CD4-positive, alpha-beta T cell treated with Interferon alpha-2 for 1 hour (primary cell): ENCODE measurements at regions not wholly inside any gene's neighbourhood (a gene's known extent, or its start where the extent isn't known, plus 50 kb on each side); places are given as distances from the start of the nearest gene placed in this dataset.
"Not testable (repeated sequence)": the region's sequence is repeated elsewhere in the genome, so short reads cannot be mapped to it uniquely, and the experiment has no call there.

Source experiments
- DNase-seq, 2 donors: peaks; one replicate each; pipeline ENCODE4 v3.0.0-alpha.2; 2020 to 2022

DNA sequence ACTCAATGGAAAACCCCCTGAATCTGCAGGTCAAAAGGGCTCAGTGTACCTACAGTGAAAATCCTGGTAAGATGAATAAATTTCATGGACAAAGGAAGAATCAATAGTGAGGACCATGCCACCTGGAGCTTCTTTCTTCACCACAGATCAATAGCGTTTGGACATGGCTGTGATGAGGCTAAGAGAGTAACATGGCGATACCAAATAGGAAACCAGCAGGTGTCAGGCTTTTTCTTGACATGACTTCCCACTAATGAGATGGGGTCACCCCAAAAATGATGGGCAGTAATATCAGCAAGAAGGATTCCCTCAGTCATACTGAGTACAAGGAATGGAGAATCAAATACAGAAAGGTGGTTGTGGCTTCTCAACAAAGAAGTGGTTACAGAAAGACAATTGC is 208.5 kb upstream of the PLPPR1 start:
- no peak for DNase-seq

DNA sequence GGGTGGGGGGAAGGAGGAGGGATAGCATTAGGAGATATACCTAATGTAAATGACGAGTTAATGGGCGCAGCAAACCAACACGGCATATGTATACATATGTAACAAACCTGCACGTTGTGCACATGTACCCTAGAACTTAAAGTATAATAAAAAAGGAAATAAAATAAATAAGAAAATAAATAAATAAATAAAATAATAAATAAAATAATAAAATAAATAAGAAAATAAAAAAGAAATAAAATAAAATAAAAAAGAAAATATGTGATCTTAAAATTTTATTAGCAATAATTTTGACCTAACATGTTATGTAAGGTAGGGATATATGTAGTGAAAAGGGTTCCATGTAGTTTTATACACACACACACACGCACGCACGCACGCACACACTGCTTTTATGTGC is 195.5 kb upstream of the PLPPR1 start:
- not testable (repeated sequence) for DNase-seq

DNA sequence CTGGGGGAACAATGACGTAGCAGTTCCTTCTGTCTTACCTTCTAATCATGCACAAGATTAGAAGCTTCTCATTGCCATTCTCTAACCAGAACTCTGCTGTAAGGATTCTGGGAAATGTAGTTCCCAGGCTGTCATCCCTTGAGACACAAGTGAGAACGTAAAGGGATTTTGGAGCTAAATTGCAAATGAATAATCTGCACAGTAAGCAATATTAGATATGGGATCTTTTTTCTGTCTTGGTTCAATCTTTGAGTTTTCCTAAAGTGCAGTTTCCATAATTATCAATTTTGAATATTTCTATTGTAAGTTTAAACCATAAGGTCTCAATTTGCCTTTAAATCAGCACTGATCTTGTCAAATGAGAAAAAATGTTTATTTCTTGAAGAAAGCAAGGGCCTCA is 189.7 kb upstream of the PLPPR1 start:
- no peak for DNase-seq

DNA sequence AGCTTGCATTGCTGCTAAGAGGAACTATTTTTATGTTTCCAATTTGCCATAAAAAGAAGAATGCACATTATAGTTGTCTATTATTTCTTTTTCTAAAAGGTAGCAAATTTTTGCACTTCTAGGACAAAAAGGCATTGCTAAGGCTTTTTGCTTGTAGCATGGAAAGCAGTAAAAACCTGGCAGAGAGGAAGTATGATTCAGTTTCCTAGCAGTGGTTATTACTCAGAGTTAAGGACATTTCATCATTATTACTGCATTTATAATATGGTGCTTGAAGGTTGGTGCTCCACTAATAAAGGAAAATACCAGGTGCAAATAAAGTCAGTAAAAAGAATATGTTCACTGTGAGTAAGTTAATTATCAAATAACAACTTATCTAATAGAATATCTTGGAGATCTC is 179.8 kb upstream of the PLPPR1 start:
- no peak for DNase-seq

DNA sequence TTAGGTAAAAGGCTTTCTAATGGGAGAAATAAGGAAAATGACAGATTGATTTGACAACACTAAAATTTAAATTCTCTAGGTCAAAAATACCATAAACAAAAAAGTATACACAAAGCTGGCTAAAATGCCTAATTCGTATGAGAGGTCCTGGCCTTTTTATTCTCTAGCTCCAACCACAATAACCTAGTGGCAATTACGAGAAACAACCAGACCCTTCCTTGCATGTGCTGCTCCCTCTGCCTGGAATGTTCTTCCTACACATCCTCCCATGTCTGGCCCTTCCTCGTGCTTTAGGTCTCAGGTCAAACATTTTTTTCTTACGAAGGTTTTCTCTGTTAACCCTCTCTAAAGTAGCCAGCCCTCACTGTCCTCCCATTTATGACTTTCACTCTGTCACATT is 176.4 kb upstream of the PLPPR1 start:
- DNase-seq: no peak

DNA sequence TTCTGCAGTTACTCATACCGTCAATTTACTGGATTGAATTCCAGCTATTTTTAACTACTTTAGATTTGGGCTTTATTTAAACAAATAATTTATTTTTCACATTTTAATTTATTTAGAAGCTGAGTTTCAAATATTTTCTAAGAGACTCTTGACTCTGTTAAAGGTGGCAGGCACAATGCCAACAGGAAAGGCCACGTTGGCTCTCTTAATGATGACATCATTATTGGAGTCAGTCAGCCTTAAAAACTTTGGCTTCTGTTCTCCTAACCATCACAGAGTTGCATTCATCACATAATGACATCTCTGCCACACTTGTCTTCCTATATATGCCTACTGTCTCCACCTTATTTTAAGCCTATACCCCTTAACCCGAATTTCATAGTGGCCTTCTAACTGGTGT is 172.3 kb upstream of the PLPPR1 start:
- no peak for DNase-seq

DNA sequence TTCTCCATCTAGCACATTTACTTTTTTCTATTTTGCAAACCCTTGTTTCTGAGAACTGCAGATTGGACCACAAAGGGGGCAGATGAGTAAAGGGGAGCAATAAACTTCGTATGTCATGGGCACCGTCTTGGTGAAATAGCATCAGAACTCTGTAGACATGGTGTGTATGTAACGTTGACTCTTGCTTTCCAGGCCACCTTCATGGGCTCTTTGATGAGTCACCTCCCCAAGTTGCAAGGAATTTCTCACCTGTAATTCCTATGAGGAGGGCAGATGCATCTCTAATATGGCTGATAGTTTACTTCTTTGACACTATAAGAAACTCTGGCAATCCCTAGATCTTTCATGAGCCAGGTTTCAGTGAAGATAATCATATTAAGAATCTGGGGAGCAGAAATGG is 163.4 kb upstream of the PLPPR1 start:
- DNase-seq: no peak

DNA sequence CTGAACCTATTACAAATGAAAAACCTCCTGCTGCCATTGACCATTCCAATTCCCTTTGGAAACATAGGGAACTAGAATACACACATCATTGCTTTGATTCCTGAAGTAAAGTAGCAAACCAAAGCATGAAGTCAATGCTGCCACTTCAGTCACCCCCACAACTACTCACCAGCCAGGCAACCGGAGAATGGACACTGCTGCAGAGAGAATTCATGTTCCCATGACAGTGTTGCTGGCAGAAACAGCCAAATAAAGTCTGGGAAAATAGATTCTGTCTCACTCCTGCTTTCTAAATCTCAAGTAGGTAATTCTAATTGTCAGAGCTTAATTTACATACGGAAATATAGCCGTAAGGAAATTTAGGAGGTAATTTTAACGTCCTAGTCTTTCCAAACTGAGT is 162.9 kb upstream of the PLPPR1 start:
- DNase-seq: no peak

DNA sequence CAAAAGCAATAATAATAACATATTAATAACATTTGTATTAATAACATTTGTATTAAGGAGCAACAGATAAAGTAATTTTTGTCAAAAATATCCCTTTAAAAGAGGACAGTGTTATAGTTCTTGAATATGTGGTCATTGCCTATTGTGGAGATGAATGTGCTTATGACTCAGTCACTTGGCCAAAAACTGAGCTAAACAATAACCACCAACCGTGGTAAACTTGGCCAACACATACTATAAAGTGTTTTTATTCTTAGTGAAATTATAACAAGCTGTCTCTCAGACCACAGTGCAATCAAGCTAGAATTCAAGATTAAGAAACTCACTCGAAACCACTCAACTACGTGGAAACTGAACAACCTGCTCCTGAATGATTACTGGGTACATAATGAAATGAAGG is 159.2 kb upstream of the PLPPR1 start:
- DNase-seq: no peak

DNA sequence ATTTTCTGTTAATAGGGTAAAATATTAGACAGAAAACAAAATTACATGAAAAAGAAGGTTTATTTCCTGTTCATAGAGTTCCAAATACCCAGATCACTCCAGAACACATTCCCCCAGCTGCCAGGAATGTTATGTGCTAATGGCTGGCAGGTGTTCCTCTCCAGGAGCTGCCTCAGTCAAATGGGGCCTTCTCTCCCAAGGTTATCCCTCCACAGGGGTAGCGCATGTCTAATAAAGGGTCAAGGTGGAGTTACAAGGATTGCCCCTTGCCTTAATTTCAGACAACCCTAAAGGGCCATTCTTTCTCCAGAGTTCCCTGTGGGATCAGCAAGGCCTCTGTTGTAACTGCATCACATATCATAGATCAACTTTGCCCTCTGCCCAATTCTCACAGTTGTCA is 148.6 kb upstream of the PLPPR1 start:
- DNase-seq: no peak

DNA sequence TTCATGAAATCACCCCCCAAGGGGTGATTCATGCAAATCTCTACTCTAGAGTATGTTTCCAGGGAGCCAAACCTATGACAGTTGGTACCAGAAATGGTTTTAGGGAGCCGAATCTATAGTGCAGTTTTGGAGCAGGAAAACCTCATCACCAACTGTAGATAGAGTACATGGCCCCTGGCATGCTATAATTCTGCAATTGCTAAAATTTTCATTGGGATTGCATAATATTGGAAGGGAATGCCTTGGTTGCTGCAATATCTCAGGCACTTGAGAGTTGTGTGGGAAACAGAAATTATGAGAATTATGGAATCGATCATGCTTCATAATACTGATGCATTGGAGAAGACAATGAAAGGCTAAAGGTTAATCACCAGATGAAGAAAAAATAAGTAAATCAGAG is 148.2 kb upstream of the PLPPR1 start:
- no peak for DNase-seq

DNA sequence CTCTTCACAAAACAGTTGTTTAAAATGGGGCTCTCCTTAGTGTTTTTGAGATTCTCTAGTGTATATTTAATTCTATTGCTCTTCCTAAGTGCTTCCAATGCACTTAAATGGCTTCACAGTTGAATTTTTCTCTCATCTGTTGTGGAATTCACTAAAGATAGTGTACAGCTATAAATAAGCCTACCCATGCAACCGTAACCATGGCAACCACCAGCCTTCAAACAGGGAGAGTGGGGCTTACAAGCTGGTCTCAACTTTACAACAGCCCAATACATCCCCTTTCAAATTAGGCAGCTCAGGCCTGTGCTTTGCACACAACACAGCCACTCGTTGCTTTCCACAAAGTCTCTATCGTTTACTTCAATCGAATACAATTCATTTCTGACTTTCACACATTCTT is 144.0 kb upstream of the PLPPR1 start:
- DNase-seq: no peak

DNA sequence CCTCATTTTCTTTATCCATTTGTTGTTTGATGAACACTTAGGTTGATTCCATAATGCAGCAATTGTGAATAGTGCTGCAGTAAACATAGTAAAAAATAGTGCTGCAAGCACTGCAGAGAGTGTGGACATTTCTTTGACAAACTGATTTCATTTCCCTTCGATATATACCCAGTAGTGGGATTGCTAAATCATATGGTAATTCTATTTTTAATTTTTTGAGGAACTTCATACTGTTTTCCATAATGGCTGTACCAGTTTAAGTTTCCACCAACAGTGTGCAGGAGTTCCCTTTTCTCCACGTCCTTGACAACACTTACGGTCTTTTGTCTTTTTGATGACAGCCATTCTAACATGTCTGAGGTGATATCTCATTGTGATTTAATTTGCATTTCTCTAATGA is 138.2 kb upstream of the PLPPR1 start:
- DNase-seq: no peak

DNA sequence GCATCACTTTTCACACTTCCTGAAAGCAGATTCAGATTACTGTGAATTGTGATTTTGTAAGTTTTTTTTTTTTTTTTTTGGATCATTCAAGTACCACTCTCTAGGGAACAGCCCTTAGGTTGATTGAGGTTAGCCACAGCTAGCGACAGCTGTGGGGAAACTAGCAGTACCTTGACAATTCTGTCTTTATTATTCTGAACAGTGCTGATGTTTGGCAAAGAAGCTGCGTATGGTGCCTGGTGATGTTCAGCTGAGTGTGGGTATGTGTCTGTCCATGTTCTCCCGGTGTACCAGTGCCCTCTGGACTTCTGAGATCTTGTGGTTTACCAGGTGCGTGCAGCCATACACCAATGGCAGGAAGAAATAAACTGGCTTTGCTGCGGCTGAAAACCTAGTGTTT is 117.3 kb upstream of the PLPPR1 start:
- no peak for DNase-seq

DNA sequence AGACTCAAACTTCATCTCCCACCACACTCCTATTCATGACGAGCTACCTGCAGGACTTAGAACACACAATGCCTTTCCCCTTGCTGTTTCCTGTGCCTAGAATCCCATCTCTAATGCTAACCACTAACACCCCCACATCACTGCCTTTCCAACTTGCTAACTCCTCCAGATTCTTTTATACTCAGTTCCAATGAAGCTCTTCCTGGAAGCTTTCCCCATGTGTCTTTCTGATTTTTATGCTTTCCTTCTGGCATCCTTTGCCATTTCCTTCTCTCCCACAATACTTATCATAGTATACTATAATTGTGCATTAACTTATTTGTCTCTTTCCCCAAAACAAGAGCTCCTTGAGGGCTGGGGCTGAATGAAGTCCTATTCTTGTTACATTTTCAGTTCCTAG is 115.3 kb upstream of the PLPPR1 start:
- no peak for DNase-seq

DNA sequence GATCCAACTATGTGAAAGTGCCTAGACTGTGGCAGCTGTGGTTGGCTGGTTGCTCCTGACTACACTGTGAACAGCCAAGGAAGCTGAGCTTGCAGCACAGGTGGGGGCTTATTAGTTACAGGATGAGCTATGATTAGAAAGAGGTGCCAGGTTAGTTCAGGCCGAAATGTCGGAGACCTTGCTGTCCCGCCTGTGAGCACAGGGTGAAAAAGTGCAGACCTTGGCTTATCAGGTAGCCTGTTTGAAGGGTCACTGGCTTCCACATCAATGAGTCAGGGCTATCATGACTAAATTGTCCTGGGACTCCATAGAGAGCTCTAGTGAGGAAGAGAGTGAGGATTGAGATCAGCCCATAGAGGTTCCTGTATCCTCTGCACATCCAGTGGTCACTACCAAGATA is 114.3 kb upstream of the PLPPR1 start:
- no peak for DNase-seq

DNA sequence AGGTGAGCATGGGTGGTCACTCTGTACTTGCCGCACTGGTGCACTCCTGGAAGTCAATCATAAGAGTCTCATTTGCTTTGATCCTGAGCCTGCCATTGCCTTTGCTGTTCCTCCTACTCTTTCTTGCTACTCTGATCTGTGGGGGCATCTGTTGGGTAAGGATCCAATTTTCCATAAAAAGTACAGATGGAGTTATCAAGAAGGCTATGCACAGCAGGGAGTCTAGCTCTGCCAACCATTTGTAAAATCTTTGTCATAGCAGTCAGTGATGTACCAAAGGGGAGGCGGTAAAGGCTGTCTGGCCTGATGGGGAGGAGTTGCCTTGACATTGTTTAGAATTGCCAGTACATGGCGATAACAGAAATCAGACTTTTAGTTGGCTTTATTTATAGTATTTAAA is 109.0 kb upstream of the PLPPR1 start:
- DNase-seq: no peak

DNA sequence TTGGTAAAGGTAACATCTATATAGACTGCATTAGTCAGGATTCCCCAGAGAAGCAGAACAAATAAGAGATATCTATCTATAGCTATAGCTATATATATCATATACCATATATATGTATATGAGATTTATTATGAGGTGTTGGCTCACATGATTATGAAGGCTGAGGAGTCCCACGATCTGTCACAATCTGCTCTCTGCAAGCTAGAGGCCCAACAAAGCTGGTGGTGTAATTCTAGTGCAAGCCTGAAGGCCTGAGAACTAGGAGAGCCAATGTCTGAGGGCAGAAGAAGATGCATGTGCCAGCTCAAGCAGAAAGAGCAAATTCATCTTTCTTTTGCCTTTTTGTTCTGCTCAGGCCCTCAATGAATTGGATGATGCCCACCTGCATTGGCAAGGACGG is 102.2 kb upstream of the PLPPR1 start:
- no peak for DNase-seq

DNA sequence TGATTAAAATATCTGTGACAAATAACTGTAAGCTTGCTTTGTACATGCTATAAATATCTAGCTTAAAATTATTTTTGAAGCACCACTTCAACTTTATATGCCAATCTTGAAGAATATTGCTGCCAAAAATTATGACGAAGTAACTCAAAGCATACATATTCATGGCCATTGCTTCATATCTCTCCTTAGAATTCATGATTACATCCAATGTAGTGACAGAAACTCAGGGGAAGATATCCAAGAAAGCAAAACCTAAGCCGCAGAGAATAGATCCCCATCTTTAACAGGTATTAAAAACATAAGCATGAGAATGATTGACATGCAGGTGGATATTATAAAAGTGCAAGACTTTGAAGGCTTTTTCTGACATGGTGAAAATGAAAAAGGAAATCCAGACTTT is 100.8 kb upstream of the PLPPR1 start:
- no peak for DNase-seq

DNA sequence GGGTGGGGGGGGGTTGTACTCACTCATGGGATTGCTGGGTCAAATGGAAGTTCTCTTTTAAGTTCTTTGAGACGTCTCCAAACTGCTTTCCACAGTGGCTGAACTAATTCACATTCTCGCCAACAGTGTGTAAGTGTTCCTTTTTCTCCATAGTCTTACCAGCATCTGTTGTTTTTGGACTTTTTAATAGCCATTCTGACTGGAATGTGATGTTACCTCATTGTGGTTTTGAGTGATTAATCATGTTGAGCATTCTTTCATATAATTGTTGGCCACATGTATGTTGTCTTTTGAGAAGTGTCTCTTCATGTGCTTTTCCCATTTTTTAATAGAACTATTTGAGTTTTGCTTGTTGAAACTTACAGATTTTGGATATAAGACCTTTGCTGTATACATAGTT is 94.9 kb upstream of the PLPPR1 start:
- no peak for DNase-seq

DNA sequence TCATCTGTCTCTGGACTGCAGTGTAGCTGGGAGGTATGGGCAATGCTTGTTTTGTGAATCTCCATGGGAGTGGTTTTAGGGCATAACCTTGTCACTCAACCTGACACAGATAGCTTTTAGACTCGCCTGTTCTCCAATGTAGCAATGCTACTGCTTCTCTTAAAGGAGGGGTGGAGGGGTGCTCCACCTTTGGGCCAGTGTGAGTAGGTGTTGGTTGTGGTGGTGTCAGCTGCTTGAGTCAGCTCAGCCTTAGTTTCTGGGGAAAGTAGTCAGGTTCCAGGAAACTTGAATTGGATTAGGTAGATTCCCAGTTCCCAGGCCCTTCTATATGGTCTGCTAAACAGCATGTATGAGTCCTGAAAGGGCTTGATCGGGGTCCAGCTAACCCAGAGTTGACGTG is 91.1 kb upstream of the PLPPR1 start:
- DNase-seq: no peak

DNA sequence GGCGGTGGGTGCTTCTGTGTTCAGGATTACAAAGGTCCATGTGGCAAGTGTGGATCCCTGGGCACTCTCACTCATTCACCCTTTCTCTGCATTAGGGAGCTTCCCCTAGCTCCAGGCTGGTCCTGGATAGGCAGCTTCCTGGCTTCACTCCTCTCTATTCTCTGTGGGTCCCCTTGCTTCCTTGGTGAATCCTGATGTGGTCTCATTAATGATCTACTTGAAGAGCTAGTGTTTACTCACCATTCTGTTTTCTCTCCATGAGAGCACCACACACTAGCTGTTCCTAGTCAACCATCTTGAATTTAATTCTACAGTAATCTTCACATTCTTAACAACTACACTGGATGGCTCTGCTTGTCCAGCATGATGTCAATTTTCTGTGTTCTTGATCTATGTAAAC is 90.0 kb upstream of the PLPPR1 start:
- no peak for DNase-seq

DNA sequence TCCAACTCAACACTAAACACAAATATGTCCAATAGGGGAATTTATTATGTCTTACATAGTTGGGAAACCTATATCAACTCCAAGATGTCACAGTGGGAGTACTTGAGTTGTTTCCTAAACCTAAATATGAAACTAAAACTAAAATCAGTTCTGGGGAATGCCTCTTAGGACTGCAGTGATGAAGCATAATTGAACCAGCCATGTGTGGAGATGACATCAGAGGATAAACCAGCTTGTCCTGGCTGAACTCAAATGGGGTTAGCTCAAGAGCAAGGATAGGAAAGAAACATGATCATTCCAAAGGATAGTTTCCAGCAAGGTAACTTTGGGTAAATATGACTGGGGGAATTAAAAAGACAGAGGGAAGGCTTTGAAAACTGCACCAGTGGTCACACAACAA is 88.9 kb upstream of the PLPPR1 start:
- no peak for DNase-seq

DNA sequence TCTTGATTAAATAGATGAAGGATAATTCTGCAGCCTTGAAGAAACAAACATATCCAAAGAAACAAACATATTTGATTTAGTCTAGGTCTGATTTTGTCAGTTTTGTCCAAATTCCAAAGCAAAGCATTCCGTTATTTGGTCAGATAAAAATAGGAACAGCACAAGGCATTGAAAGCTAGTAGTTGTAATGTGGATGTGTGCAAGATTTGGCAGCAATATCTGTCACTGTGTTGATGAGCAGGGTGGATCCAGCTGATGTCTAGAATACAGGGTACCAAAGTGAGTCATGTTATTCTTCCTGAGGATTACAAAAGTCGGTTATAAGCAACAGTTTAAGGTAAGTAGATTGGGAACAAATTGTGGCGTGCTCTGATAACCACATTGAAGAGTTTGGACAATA is 69.3 kb upstream of the PLPPR1 start:
- DNase-seq: no peak
